ENCODE measurements at regions not wholly inside any gene's neighbourhood (a gene's known extent, or its start where the extent isn't known, plus 50 kb on each side); places are given as distances from the start of the nearest gene placed in this dataset.
A peak's percentile ranks its signal among the peaks of the same experiment; 100 is the strongest.
"Not testable (repeated sequence)": the region's sequence is repeated elsewhere in the genome, so short reads cannot be mapped to it uniquely, and the experiment has no call there.

DNA sequence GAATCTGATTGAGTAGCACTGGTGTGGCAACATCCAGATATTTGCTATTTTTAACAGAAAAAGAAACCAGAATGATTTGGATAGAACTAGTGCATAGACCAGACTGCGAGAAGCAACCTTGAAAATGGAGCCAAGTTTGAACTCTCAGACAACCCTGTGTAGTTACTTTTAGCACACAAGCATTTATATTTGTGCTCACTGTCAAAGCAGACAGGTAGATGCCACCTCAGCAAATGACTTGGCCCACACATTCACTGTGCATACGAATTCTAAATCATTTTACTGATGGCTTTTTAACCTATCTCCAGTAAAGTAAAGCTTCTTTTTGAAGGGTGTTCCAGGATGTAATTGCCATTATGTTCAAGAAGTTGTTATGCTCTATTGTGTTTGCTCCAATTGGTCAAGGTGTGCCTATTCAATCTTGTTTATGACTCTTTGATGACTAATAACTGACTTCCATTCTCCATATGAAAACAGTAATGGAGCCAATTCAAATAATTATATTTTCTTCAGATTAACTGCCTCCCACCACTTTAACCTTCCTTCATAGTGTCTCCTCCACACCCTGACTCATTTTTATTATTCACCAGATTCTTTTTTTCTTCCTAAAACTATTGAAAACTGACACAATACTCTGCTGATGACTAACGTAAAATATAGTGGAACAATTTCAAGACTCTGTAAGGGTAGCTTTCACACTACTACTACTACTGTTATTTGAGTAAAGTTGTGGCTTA is 138.5 kb downstream of the CCER1 start:
- Histone ChIP-seq H3K36me3 (no peaks in the 10 kb centered on the region), H3K9me3 (replicated peaks) (no peaks in the 10 kb centered on the region), H3K4me1 (replicated peaks) (peaks cover 4% of the 10 kb centered on the region; the same call in 1 of the 2 replicates), H3K4me3 (no peak overlapping the region), H3K27me3 (replicated peaks) (no peaks in the 10 kb centered on the region), H3K27ac (no peak overlapping the region)
- DNase-seq (ENCODE audit: low read depth in 1 of 2, low spot score in 2 of 2), result peak in 1 of 2 experiments; percentile 10

DNA sequence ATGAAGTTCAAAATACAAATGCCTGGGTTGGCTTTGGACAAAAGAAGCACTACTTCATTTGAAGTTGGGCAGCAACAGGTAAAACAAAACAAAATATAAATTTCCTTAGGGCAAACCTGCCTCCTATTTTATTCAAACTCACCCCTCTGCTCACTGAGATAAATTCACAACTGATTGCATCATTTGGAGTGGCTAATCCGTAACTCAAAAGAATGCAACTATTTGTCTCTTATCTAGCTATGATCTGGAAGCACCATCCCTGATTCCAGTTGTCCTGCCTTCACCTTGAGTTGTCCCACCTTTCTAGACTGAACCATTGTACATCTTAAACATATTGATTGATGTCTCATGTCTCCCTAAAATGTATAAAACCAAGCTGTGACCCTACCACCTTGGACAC is 145.0 kb downstream of the CCER1 start:
- H3K4me1 ChIP-seq (replicated peaks), result no peaks in the 10 kb centered on the region
- H3K27me3 ChIP-seq (replicated peaks), result no peaks in the 10 kb centered on the region
- no peak for DNase-seq (ENCODE audit: low read depth in 1 of 2, low spot score in 2 of 2)
- no peak overlapping the region for H3K4me3 ChIP-seq
- no peak overlapping the region for H3K27ac ChIP-seq
- no peaks in the 10 kb centered on the region for H3K36me3 ChIP-seq
- H3K9me3 ChIP-seq (replicated peaks), result no peaks in the 10 kb centered on the region

DNA sequence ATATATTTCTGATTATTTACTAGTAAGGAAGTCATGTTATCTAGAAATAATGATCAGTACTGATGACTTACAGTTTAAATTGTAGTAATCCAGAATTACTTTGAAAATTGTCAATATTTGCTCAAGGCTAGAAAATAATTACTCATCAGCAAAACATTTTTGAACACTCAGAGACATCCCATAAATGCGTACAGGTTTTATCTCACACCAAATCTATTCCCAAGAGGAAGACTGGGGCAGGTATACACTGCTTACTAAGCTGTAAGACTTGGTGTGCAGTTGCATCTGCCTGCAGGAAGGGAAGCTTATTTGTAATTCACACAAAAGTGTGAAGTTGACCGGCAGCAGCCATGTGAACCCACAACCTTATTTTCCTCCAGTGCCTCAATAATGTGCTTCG is 146.4 kb downstream of the CCER1 start:
- H3K9me3 ChIP-seq (replicated peaks), result no peaks in the 10 kb centered on the region
- no peaks in the 10 kb centered on the region for H3K27me3 ChIP-seq (replicated peaks)
- H3K36me3 ChIP-seq, result no peaks in the 10 kb centered on the region
- no peak overlapping the region for H3K27ac ChIP-seq
- DNase-seq (ENCODE audit: low read depth in 1 of 2, low spot score in 2 of 2), result no peak
- H3K4me3 ChIP-seq, result no peak overlapping the region
- no peaks in the 10 kb centered on the region for H3K4me1 ChIP-seq (replicated peaks)

DNA sequence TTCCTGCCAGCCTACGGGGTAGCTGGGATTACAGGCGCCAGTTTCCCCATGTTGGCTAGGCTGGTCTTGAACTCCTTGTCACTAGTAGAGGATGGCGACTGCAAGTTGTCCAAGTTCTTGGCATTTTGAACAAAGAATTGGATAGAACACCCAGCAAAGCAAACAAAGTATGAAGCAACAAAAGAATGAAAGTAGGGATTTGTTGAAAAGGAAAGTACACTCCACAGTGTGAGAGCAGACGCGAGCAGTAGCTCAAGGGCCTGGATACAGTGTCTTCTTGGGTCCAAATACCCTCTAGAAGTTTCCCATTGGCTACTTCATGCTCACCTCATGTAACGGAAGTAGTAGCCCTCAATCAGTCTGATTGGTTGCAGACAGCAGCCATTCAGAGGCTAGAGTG is 152.2 kb downstream of the CCER1 start:
- Histone ChIP-seq H3K36me3 (no peaks in the 10 kb centered on the region), H3K9me3 (replicated peaks) (no peaks in the 10 kb centered on the region), H3K4me3 (no peak overlapping the region), H3K27me3 (replicated peaks) (no peaks in the 10 kb centered on the region), H3K27ac (no peak overlapping the region), H3K4me1 (replicated peaks) (no peaks in the 10 kb centered on the region)
- no peak for DNase-seq (ENCODE audit: low read depth in 1 of 2, low spot score in 2 of 2)

DNA sequence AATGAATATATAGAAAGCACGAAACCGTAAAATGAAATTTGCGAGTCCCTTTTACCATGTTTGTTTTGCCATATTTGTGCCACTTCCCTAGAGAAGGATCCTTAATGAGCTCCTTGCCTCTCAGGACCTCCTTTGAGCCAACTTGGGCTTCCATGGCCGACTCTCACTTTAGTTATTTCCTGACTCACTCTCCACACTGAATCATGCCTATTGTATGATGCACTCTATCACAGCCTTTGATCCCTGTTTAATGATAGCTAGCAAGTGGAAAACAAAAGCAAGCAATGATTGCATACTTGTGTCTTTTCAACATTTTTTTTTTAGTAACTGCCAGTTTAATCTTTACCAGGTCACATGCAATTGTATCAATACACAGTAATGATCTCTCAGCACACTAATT is 153.2 kb downstream of the CCER1 start:
- Histone ChIP-seq H3K4me3 (no peak overlapping the region), H3K4me1 (replicated peaks) (no peaks in the 10 kb centered on the region), H3K27ac (no peak overlapping the region), H3K36me3 (no peaks in the 10 kb centered on the region), H3K27me3 (replicated peaks) (no peaks in the 10 kb centered on the region), H3K9me3 (replicated peaks) (no peaks in the 10 kb centered on the region)
- no peak for DNase-seq (ENCODE audit: low read depth in 1 of 2, low spot score in 2 of 2)

DNA sequence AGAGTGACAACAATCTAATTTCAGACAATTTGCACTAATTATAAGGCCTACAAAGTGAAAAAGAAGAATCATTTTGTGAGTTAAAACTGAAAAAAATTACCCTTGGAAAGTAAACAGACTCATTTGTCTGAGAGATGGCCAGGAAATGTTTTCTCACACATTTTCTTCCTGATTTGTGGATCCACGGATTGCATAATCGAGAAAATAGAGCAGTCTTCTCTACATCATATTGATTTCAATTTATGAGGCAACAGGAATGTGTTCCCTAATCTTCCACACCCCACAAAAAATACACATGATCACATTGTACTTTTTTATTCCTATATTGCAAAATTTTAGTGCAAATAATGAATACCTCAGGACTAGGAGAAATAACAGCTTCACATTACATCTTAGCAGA is 160.8 kb downstream of the CCER1 start:
- no peaks in the 10 kb centered on the region for H3K27me3 ChIP-seq (replicated peaks)
- H3K36me3 ChIP-seq, result no peaks in the 10 kb centered on the region
- no peak for DNase-seq (ENCODE audit: low read depth in 1 of 2, low spot score in 2 of 2)
- no peak overlapping the region for H3K4me3 ChIP-seq
- no peaks in the 10 kb centered on the region for H3K4me1 ChIP-seq (replicated peaks)
- no peak overlapping the region for H3K27ac ChIP-seq
- no peaks in the 10 kb centered on the region for H3K9me3 ChIP-seq (replicated peaks)

DNA sequence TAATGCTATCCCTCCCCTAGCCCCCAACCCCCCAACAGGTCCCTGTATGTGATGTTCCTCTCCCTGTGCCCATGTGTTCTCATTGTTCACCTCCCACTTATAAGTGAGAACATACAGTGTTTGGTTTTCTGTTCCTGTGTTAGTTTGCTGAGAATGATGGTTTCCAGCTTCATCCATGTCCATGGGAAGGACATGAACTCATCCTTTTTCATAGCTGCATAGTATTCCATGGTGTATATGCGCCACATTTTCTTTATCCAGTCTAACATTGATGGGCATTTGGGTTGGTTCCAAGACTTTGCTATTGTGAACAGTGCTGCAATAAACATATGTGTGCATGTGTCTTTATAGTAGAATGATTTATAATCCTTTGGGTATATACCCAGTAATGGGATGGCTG is 162.3 kb downstream of the CCER1 start:
- not testable (repeated sequence) for DNase-seq (ENCODE audit: low read depth in 1 of 2, low spot score in 2 of 2); H3K4me1 ChIP-seq (replicated peaks); H3K27ac ChIP-seq; H3K36me3 ChIP-seq; H3K4me3 ChIP-seq; H3K9me3 ChIP-seq (replicated peaks); H3K27me3 ChIP-seq (replicated peaks)

DNA sequence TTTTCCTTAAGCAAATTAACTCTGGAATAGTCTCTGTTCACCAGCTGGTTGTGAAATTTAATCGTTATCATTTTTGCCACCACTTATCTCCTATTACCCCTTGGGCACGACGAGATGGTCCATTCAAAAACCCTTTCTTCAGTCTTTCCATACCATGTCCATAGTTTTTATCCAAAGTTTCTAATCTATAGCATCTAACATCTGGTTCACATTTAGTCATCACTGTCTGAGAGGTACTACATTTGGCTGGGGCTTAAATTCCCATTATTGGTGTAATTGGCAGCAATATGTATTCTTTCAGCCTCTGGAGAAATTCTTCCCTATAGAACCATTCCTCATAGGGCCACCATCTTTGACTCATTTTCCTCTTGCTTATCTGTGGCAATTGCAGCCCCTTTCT is 163.5 kb downstream of the CCER1 start:
- H3K27me3 ChIP-seq (replicated peaks), result no peaks in the 10 kb centered on the region
- no peak overlapping the region for H3K27ac ChIP-seq
- DNase-seq (ENCODE audit: low read depth in 1 of 2, low spot score in 2 of 2), result no peak
- no peaks in the 10 kb centered on the region for H3K9me3 ChIP-seq (replicated peaks)
- H3K4me1 ChIP-seq (replicated peaks), result no peaks in the 10 kb centered on the region
- no peaks in the 10 kb centered on the region for H3K36me3 ChIP-seq
- no peak overlapping the region for H3K4me3 ChIP-seq

DNA sequence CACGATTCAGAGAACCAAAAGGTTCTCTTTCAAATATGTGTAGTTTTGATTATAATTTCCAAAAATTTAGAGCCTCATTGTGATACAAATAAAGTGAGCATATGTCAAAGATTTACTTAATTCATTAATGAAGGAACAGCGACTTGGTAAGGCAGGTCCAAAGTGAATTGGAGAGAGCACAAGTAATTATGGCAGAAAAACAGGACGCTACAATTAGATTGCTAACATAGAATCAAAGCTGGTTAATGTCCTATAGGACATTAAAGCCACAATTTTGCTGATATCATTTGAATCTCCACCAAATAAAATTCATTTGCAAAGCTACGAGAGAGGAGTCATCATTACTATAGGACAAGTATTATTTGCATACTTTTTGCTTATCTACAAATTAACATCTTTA is 164.2 kb downstream of the CCER1 start:
- H3K4me1 ChIP-seq (replicated peaks), result no peaks in the 10 kb centered on the region
- H3K36me3 ChIP-seq, result no peaks in the 10 kb centered on the region
- H3K27ac ChIP-seq, result no peak overlapping the region
- no peaks in the 10 kb centered on the region for H3K27me3 ChIP-seq (replicated peaks)
- H3K9me3 ChIP-seq (replicated peaks), result no peaks in the 10 kb centered on the region
- no peak for DNase-seq (ENCODE audit: low read depth in 1 of 2, low spot score in 2 of 2)
- no peak overlapping the region for H3K4me3 ChIP-seq

DNA sequence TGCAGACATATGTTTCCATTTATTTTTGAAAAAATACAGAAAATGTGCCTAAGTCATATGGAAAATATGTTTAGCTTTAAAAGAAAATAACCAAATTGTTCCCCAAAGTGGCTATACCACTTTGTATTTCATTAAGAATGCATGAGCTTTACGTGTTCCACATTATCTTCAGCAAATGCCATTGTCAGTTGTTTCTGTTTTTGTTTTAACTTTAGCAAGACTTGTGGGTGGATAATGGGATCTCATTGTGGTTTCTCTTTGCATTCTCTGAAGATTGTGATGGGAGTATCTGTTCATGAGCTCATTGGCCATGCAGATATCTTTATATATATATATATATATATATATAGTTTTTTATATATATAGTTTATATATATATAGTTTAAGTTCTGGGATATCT is 181.5 kb downstream of the CCER1 start:
- DNase-seq (ENCODE audit: low read depth in 1 of 2, low spot score in 2 of 2), result no peak
- no peak overlapping the region for H3K4me3 ChIP-seq

DNA sequence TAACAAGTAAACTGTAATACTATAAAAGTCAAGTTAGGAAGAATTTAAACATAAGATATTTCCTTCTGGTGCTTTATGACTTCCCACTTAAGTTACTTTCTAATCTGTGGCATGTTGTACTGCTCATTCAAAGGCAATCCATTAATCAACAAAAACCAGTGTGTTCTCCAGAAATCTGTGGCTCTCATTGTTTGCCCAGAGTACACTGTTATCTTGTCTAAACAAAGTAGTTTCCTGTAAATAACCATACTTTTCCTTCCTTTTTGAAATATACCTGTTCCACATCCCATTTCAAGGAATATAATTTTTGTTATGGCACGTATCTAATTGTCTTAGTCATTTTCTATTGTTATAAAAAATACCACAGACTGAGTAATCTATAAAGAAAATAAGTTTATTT is 184.1 kb downstream of the CCER1 start:
- DNase-seq (ENCODE audit: low read depth in 1 of 2, low spot score in 2 of 2), result no peak
- Histone ChIP-seq H3K36me3 (no peaks in the 10 kb centered on the region), H3K4me3 (no peak overlapping the region), H3K27ac (no peak overlapping the region), H3K9me3 (replicated peaks) (no peaks in the 10 kb centered on the region), H3K4me1 (replicated peaks) (no peaks in the 10 kb centered on the region), H3K27me3 (replicated peaks) (no peaks in the 10 kb centered on the region)

More for the DNA sequence above, 181.5 kb downstream of the CCER1 start:
- Histone ChIP-seq H3K27me3 (replicated peaks) (no peaks in the 10 kb centered on the region), H3K27ac (no peak overlapping the region), H3K36me3 (no peaks in the 10 kb centered on the region), H3K4me1 (replicated peaks) (no peaks in the 10 kb centered on the region), H3K9me3 (replicated peaks) (no peaks in the 10 kb centered on the region)

DNA sequence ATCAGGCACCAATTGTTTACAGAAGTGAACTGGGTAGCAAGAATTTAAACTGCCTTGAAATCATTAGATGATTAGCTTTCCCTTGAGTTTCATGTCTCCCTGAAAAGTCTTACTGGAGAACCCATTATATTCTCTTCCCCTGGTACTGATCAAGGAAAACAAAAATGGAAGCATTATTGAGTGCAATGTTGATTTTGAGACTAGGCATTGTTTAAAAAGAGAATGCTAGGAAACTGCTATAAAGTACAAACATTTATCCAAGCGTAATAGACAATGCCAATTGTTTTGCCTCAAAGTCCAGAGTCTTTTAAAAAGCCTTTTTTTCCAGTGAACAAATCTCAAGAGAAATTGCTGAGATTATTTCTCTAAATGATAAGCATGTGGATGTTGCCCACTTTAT is 197.0 kb downstream of the CCER1 start:
- Histone ChIP-seq H3K27ac (no peak overlapping the region), H3K27me3 (replicated peaks) (no peaks in the 10 kb centered on the region), H3K9me3 (replicated peaks) (no peaks in the 10 kb centered on the region), H3K36me3 (no peaks in the 10 kb centered on the region), H3K4me1 (replicated peaks) (no peaks in the 10 kb centered on the region), H3K4me3 (no peak overlapping the region)
- DNase-seq (ENCODE audit: low read depth in 1 of 2, low spot score in 2 of 2), result no peak

DNA sequence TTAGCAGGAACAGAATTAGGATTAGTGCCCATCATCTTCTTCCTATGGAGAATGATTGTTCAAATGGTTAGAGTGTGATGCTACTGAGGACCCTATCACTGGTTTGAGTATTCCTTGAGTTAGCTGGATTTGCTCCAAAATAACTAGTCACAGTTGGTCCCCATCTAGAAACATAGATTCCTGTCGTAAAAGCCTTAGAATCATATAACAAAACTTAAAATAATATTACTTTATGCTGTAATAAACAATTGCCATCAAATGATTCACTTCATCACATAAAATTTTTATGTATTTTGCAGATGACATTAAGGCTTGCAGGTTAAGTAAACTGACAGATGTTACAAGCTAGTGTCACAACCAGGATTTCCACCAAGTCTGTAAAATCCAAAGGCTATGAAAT is 209.8 kb downstream of the CCER1 start:
- H3K27ac ChIP-seq, result no peak overlapping the region
- no peaks in the 10 kb centered on the region for H3K4me1 ChIP-seq (replicated peaks)
- H3K9me3 ChIP-seq (replicated peaks), result no peaks in the 10 kb centered on the region; the same call in 1 of the 2 replicates
- no peaks in the 10 kb centered on the region for H3K36me3 ChIP-seq
- no peak for DNase-seq (ENCODE audit: low read depth in 1 of 2, low spot score in 2 of 2)
- no peak overlapping the region for H3K4me3 ChIP-seq
- H3K27me3 ChIP-seq (replicated peaks), result no peaks in the 10 kb centered on the region

DNA sequence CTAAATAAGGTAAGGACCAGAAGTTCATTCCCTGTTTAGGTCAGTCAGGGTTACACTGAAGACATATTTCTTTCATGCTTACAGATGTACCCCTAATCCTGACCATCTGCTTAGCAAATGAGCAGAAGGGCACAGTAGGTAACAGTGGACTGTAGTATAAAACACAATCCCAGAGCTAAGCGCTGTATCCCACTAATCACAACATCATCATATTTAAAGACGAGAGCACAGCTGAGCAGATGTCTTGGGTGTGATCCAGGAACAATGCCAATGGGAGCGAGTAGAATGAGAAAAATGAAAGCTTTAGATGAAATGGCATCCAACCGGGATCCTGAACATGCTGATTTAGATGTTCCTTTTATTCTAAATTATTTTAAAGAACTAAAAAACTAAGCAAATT is 213.4 kb downstream of the CCER1 start:
- Histone ChIP-seq H3K36me3 (no peaks in the 10 kb centered on the region), H3K27me3 (replicated peaks) (no peaks in the 10 kb centered on the region), H3K9me3 (replicated peaks) (no peaks in the 10 kb centered on the region; the same call in 1 of the 2 replicates), H3K4me3 (no peak overlapping the region), H3K27ac (no peak overlapping the region), H3K4me1 (replicated peaks) (no peaks in the 10 kb centered on the region)
- no peak for DNase-seq (ENCODE audit: low read depth in 1 of 2, low spot score in 2 of 2)

DNA sequence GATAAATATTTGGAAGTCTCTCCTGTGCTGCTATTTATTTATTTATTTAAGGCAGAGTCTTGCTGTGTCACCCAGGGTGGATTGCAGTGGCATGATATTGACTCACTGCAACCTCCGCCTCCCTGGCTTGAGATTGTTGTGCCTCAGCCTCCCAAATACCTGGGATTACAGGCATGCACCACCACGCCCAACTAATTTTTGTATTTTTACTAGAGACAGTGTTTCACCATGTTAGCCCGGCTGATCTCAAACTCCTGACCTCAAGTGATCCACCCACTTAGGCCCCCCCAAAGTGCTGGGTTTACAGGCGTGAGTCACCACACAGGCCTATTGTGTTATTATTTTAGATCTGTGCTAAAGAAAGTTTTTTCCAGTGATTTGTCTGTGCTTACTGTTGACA is 225.2 kb downstream of the CCER1 start:
- DNase-seq (ENCODE audit: low read depth in 1 of 2, low spot score in 2 of 2), result peak; percentile 56 to 63
- H3K36me3 ChIP-seq, result no peaks in the 10 kb centered on the region

More for the DNA sequence above, 225.2 kb downstream of the CCER1 start:
- no peaks in the 10 kb centered on the region for H3K9me3 ChIP-seq (replicated peaks)
- peaks cover 11% of the 10 kb centered on the region for H3K4me1 ChIP-seq (replicated peaks)
- H3K27me3 ChIP-seq (replicated peaks), result no peaks in the 10 kb centered on the region
- H3K4me3 ChIP-seq, result no peak overlapping the region
- H3K27ac ChIP-seq, result no peak overlapping the region
